RWPE1 (cell line): ENCODE measurements at regions not wholly inside any gene's neighbourhood (a gene's known extent, or its start where the extent isn't known, plus 50 kb on each side); places are given as distances from the start of the nearest gene placed in this dataset.

Source experiments
- CTCF ChIA-PET: fragments of 350-600 bp; sonication (Branson Sonifier 250); formaldehyde crosslinking; extraction: SDS; loops from one replicate; lab custom pipeline; 2021; lab: Yijun Ruan, JAX
- POLR2A ChIA-PET: fragments of 400-600 bp; formaldehyde crosslinking; extraction: SDS; loops from one replicate; lab custom pipeline; 2020; ENCODE audit warnings: antibody characterized with exemption; ENCODE audit not compliant: low non-redundant PET; lab: Yijun Ruan, JAX
- DNase-seq: peaks from one replicate; pipeline ENCODE4 v3.0.0; 2012; ENCODE audit warnings: low spot score
- H3K27ac ChIP-seq: fragments of 450-650 bp; 2 replicates; pipeline ENCODE4 v1.5.1; 2017
- TF ChIP-seq, protein P1 (sequence below): fragments of 450-650 bp; conservative IDR thresholded peaks from 2 replicates; pipeline ENCODE4 v1.5.1; 2017; ENCODE audit warnings: low read depth, mild to moderate bottlenecking

DNA sequence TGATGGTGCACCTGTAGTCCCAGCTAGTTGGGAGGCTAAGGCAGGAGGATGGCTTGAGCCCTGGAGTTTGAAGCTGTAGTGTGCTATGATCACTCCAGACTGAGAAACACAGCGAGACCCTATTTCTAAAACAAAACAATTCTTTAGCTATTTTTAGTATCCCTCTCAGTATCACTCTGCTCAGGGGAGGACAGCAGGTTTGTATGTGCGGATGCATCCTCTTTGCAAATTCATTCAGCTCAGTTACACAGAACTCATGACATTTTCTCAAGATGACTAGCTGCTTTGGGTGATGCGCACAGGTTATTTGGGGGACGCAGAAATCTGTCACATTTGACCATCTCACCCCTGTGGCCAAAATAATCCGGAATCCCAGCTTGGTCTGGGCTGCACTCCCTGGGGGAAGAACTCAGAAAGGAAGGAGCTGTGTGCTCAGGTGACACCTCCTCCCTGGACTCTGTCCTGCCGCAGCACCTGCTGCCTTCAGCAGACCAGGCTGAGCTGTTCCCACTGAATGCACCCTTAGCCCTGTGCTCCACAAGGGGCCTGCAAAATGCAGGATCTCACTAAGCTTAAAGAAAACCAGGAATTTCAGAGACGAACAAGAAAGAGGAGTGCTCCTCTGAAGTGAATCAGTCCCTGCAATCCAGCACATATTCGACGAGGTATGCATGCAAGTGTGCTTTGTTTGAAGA, 89.5 kb upstream of the PGBD5 start:
- no peak overlapping the region for H3K27ac ChIP-seq
- TF ChIP-seq, protein P1, sequence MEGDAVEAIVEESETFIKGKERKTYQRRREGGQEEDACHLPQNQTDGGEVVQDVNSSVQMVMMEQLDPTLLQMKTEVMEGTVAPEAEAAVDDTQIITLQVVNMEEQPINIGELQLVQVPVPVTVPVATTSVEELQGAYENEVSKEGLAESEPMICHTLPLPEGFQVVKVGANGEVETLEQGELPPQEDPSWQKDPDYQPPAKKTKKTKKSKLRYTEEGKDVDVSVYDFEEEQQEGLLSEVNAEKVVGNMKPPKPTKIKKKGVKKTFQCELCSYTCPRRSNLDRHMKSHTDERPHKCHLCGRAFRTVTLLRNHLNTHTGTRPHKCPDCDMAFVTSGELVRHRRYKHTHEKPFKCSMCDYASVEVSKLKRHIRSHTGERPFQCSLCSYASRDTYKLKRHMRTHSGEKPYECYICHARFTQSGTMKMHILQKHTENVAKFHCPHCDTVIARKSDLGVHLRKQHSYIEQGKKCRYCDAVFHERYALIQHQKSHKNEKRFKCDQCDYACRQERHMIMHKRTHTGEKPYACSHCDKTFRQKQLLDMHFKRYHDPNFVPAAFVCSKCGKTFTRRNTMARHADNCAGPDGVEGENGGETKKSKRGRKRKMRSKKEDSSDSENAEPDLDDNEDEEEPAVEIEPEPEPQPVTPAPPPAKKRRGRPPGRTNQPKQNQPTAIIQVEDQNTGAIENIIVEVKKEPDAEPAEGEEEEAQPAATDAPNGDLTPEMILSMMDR = no peak
- ChIA-PET POLR2A (no interaction called here), CTCF (interaction anchor here (0.7 kb wide), 1 partner anchor 161 kb away, joined by 3 read pairs; no protein-coding TSS in a partner anchor)
- no peak for DNase-seq

DNA sequence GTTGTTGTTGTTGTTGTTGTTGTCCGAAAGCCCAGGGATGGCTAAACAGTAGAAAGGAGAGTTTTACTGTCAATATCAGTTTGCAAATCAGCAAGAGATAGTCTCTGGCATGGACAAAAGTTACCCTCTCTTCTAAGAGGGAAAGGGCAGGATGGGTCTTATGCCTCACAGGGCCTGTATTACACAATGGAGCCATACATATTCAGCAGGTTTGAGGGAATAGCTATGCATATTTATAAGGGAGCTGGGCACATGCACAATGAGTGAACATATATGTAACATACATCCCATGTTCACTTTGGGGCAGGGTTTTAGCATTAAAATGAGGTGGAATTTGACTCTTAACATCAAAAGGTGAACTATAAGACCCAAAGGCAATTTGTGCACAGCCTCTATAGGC, 84.4 kb upstream of the PGBD5 start:
- CTCF ChIA-PET = no interaction called here
- no peak for DNase-seq
- H3K27ac ChIP-seq = no peak overlapping the region
- TF ChIP-seq, protein P1 = no peak
- POLR2A ChIA-PET = interaction anchor here (0.7 kb wide), 1 partner anchor 135 kb away, joined by 3 read pairs; no protein-coding TSS in a partner anchor

DNA sequence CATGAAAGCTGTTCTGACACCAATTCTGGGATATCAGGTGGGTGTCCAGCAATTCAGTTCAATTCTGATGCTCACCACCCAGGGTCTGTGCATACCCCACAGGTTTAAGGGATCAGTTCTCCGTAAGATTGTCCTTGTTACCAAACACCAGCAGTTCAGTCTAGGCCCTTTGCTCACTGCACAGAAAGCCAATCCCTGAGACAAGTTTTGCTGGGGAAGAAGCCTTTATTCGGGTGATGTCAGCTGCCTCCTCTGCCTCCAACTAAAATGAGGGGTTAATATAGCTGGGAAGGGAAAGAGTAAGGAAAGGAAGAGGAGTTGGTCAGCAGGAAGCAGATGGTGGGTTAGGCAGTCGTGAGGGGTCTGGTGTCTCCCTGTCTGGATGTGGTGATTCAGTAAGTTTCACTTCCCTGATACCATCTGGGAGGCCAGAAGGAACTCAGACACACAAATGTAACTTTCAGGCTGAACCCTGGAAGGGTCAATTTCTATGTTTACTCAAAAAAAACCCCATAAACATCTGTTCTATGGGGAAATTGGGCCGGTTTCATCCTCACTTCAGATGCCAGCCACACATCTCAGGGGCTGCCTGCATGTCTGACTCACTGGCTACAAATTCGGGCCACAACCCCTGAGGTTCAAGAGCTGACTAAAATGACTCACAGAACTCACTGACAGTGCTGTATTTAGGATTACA, 83.3 kb upstream of the PGBD5 start:
- TF ChIP-seq, protein P1 = no peak
- H3K27ac ChIP-seq = peak overlapping the region; percentile 21; the same call in 1 of the 2 replicates
- ChIA-PET CTCF (no interaction called here), POLR2A (interaction anchor here (0.7 kb wide), 1 partner anchor 461 kb away, joined by 3 read pairs; no protein-coding TSS in a partner anchor)
- DNase-seq = peak; percentile 79

DNA sequence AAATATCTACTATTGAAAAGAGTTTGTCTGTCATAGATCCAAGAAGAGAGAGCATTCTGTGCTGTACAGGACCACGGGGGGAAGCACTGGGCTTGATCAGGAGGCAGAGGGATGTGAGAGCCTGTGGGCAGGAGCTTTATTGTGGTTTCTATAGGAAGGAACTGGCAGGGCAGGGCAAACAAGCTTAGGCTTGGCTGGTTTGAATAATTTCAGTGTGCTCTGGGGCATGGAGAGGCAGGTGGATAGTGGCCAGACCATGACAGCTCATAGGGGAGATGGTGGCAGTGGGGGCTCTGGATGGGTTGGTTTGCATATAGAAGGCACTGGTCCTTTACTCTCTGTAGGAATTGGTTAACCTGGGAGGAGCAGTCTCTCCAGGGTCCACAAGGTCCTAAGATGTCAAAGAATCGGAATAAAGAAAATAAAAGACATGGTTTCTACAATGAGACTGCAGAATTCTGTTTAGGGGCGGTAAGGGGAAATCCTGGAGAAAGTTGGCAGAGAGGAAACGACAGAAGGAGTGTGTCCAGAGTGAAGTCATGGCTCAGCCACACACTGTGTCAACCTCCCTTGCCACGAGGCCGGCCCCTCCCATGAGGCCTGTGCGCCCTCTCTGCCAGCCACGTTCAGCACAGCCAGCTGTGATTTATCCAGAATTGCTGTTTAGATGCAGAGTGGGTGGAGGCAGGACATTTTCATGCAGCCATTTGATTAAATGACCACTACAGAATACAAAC, 81.7 kb upstream of the PGBD5 start:
- H3K27ac ChIP-seq = no peak overlapping the region
- TF ChIP-seq, protein P1 = no peak
- DNase-seq = peak; percentile 10
- CTCF ChIA-PET = no interaction called here
- POLR2A ChIA-PET = no interaction called here

DNA sequence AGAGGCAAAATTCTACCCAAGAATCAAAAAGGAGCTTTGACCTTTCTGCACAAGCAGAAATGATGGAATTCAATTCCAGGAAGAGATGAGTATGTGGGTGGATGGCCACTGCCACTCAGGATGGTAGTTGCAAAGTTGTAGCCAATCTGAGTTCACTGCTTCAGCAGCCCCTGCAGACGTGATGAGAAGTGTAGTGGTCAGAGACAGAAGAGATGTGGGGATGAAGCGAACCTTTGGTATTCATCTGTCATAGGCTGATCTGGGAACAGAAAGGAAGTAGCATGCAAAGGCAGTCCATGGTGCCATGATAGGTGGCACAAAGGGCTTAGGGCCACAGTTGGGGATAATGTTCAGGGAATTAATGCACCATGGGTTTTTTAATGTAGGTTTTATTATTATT, 81.1 kb upstream of the PGBD5 start:
- DNase-seq = no peak
- ChIA-PET CTCF (no interaction called here), POLR2A (no interaction called here)
- TF ChIP-seq, protein P1 = no peak
- H3K27ac ChIP-seq = no peak overlapping the region

DNA sequence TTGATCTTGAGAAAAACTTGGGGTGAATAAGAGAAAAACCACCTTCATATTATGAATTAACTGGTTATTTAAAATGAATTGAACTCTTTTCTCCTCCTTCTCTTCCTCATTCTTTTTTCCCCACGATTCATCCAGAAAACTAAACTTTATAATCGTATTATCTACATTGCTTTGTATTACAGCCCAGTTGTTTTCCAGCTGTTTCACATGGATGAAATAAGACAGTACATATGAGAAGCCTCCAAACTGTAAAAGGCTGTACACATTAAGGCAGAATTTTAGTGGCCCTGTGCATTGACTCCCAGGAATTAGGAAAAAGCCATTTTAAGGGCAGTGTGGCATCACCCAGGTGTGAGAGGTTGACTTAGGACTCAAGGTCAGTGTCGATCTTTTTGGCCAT, 80.3 kb upstream of the PGBD5 start:
- DNase-seq = no peak
- TF ChIP-seq, protein P1 = no peak
- ChIA-PET POLR2A (no interaction called here), CTCF (no interaction called here)
- no peak overlapping the region for H3K27ac ChIP-seq
